Neuronal stem cell (in vitro differentiated cells): ENCODE measurements at regions not wholly inside any gene's neighbourhood (a gene's known extent, or its start where the extent isn't known, plus 50 kb on each side); places are given as distances from the start of the nearest gene placed in this dataset.

ENCODE experiments used
- DNase-seq: peaks from one replicate; pipeline ENCODE4 v3.0.0-alpha.2; 2013; ENCODE audit warnings: low spot score
- H2AFZ ChIP-seq: one replicate; pipeline ENCODE4 v1.6.1; 2013; ENCODE audit warnings: mild to moderate bottlenecking, low read length, inconsistent platforms
- H2AK5ac ChIP-seq: 2 replicates; pipeline ENCODE4 v1.6.1; 2013; ENCODE audit warnings: low read depth, mild to moderate bottlenecking, inconsistent platforms, low read length, moderate library complexity, mixed read lengths
- H2BK120ac ChIP-seq: 2 replicates; pipeline ENCODE4 v1.6.1; 2013; ENCODE audit warnings: low read depth, mild to moderate bottlenecking, inconsistent platforms, low read length, moderate library complexity, mixed read lengths
- H2BK12ac ChIP-seq: one replicate; pipeline ENCODE4 v1.6.1; 2013; ENCODE audit warnings: low read length, inconsistent platforms
- H2BK15ac ChIP-seq: 2 replicates; pipeline ENCODE4 v1.6.1; 2013; ENCODE audit warnings: mild to moderate bottlenecking, low read length, inconsistent platforms, mixed read lengths
- H2BK5ac ChIP-seq: one replicate; pipeline ENCODE4 v1.6.1; 2013; ENCODE audit warnings: inconsistent platforms, mild to moderate bottlenecking, low read length, moderate library complexity
- H3K14ac ChIP-seq: one replicate; pipeline ENCODE4 v1.6.1; 2013; ENCODE audit warnings: low read length, inconsistent platforms
- H3K18ac ChIP-seq: 2 replicates; pipeline ENCODE4 v1.6.1; 2013; ENCODE audit warnings: low read length, inconsistent platforms
- H3K23ac ChIP-seq: 2 replicates; pipeline ENCODE4 v1.6.1; 2013; ENCODE audit warnings: low read depth, mild to moderate bottlenecking, mixed read lengths, low read length, inconsistent platforms; ENCODE audit not compliant: poor library complexity
- H3K27ac ChIP-seq: replicated peaks from 3 replicates; pipeline ENCODE4 v1.5.1; 2013; ENCODE audit warnings: low read length, inconsistent platforms
- H3K27me3 ChIP-seq, 3 experiments: 2 replicates each; pipeline ENCODE4 v1.6.1; 2013; ENCODE audit warnings: low read length in 3 of 3, mild to moderate bottlenecking in 2 of 3, inconsistent platforms in 1 of 3, low read depth in 1 of 3, mixed read lengths in 1 of 3, moderate library complexity in 1 of 3; ENCODE audit not compliant: control insufficient read depth in 3 of 3, insufficient read depth in 3 of 3
- H3K36me3 ChIP-seq, 2 donors: replicated peaks in 1 of 2; 2 replicates each; pipeline ENCODE4 v1.6.1; 2013; ENCODE audit warnings: low read length in 2 of 2; ENCODE audit not compliant: control insufficient read depth in 2 of 2, insufficient read depth in 2 of 2
- H3K4ac ChIP-seq: 2 replicates; pipeline ENCODE4 v1.6.1; 2013; ENCODE audit warnings: inconsistent platforms, mild to moderate bottlenecking, low read length, moderate library complexity
- H3K4me1 ChIP-seq, 2 donors: 1 replicate in 1 of 2; 2 replicates in 1 of 2; pipeline ENCODE4 v1.6.1; 2013; ENCODE audit warnings: low read length in 2 of 2, low read depth in 1 of 2; ENCODE audit not compliant: control insufficient read depth in 2 of 2, insufficient read depth in 1 of 2
- H3K4me2 ChIP-seq: one replicate; pipeline ENCODE4 v1.6.1; 2013; ENCODE audit warnings: mild to moderate bottlenecking, low read length, inconsistent platforms; ENCODE audit not compliant: insufficient read depth, poor library complexity, severe bottlenecking
- H3K4me3 ChIP-seq, 2 donors: 2 replicates each; pipeline ENCODE4 v1.5.1; 2013; ENCODE audit warnings: low read length in 2 of 2, mild to moderate bottlenecking in 2 of 2, inconsistent platforms in 1 of 2, moderate library complexity in 1 of 2
- H3K79me1 ChIP-seq: one replicate; pipeline ENCODE4 v1.6.1; 2013; ENCODE audit warnings: low read depth, mild to moderate bottlenecking, inconsistent platforms, low read length, moderate library complexity
- H3K9ac ChIP-seq: one replicate; pipeline ENCODE4 v1.6.1; 2013; ENCODE audit warnings: mild to moderate bottlenecking, low read depth, low read length, inconsistent platforms; ENCODE audit not compliant: poor library complexity
- H3K9me3 ChIP-seq, 2 donors: replicated peaks in 1 of 2; 2 replicates each; pipeline versions ENCODE3 to v1.6.1; 2013; ENCODE audit warnings: low read length in 2 of 2, mild to moderate bottlenecking in 2 of 2, inconsistent platforms in 1 of 2, low read depth in 1 of 2, mixed read lengths in 1 of 2, moderate library complexity in 1 of 2; ENCODE audit not compliant: control insufficient read depth in 2 of 2, insufficient read depth in 1 of 2
- H4K8ac ChIP-seq: one replicate; pipeline ENCODE4 v1.6.1; 2013; ENCODE audit warnings: low read depth, mild to moderate bottlenecking, inconsistent platforms, low read length, moderate library complexity
- H4K91ac ChIP-seq: one replicate; pipeline ENCODE4 v1.6.1; 2013; ENCODE audit warnings: low read length, low read depth, mild to moderate bottlenecking, inconsistent platforms; ENCODE audit not compliant: poor library complexity
- WGBS, 2 donors: extraction: QIAGEN DNeasy Blood & Tissue Kit; methylation state at CpG; one replicate each; pipeline ENCODE4 v1.1.7; 2013; ENCODE audit warnings: missing lambda C conversion rate in 2 of 2, mixed read lengths in 1 of 2; ENCODE audit not compliant: insufficient read length in 2 of 2, insufficient replicate concordance in 1 of 2; ENCODE audit errors: extremely low coverage in 2 of 2; 5-methylcytosine and 5-hydroxymethylcytosine counted together

GRCh38 chrX:109274806-109275205, 207.1 kb downstream of the GUCY2F start:
- DNase-seq, result no peak
- no peak overlapping the region for H3K23ac ChIP-seq
- no peak overlapping the region for H3K9ac ChIP-seq
- H3K27me3 ChIP-seq, result no peaks in the 10 kb centered on the region
- H3K18ac ChIP-seq, result no peak overlapping the region
- H3K79me1 ChIP-seq, result no peaks in the 10 kb centered on the region
- no peak overlapping the region for H3K4ac ChIP-seq
- no peak overlapping the region for H3K27ac ChIP-seq
- no peak overlapping the region for H2BK120ac ChIP-seq
- H2BK15ac ChIP-seq, result no peak overlapping the region
- H3K9me3 ChIP-seq, result no peaks in the 10 kb centered on the region
- H3K4me3 ChIP-seq, result no peak overlapping the region
- no peak overlapping the region for H4K91ac ChIP-seq
- no CpG with 5 or more reads among the region's 3 CpGs for WGBS, 2 donors
- no peak overlapping the region for H3K4me2 ChIP-seq
- no peak overlapping the region for H2BK12ac ChIP-seq
- H2AK5ac ChIP-seq, result no peak overlapping the region
- no peak overlapping the region for H2AFZ ChIP-seq
- H3K4me1 ChIP-seq, result no peaks in the 10 kb centered on the region
- no peak overlapping the region for H2BK5ac ChIP-seq
- no peaks in the 10 kb centered on the region for H3K36me3 ChIP-seq
- no peak overlapping the region for H4K8ac ChIP-seq
- no peak overlapping the region for H3K14ac ChIP-seq

- H4K91ac ChIP-seq, result no peak overlapping the region
- H3K9me3 ChIP-seq, result no peaks in the 10 kb centered on the region
- no peaks in the 10 kb centered on the region for H3K36me3 ChIP-seq
- H3K4ac ChIP-seq, result no peak overlapping the region
- no peak overlapping the region for H3K9ac ChIP-seq
- no CpG with 5 or more reads among the region's 2 CpGs for WGBS, 2 donors
- H2BK5ac ChIP-seq, result no peak overlapping the region
- no peak overlapping the region for H2BK12ac ChIP-seq
- H4K8ac ChIP-seq, result no peak overlapping the region
- H3K79me1 ChIP-seq, result no peaks in the 10 kb centered on the region
- no peak overlapping the region for H3K4me3 ChIP-seq
- no peak overlapping the region for H3K27ac ChIP-seq
- no peak overlapping the region for H2BK15ac ChIP-seq
- H2AK5ac ChIP-seq, result no peak overlapping the region
- H3K14ac ChIP-seq, result no peak overlapping the region
- no peak for DNase-seq
- H3K4me1 ChIP-seq, result no peaks in the 10 kb centered on the region
- H2AFZ ChIP-seq, result no peak overlapping the region
- no peaks in the 10 kb centered on the region for H3K27me3 ChIP-seq
- no peak overlapping the region for H3K4me2 ChIP-seq
- H3K18ac ChIP-seq, result no peak overlapping the region
- H2BK120ac ChIP-seq, result no peak overlapping the region
- H3K23ac ChIP-seq, result no peak overlapping the region
These were observed 211.1 kb downstream of the GUCY2F start for GRCh38 chrX:109270580-109271484.

GRCh38 chrX:109268340-109268739, 213.5 kb downstream of the GUCY2F start:
- H3K23ac ChIP-seq, result no peak overlapping the region
- no peaks in the 10 kb centered on the region for H3K9me3 ChIP-seq
- no peaks in the 10 kb centered on the region for H3K27me3 ChIP-seq
- no peak overlapping the region for H2BK12ac ChIP-seq
- H3K36me3 ChIP-seq, result no peaks in the 10 kb centered on the region
- no peak overlapping the region for H3K4me2 ChIP-seq
- DNase-seq, result no peak
- H2AFZ ChIP-seq, result no peak overlapping the region
- H2AK5ac ChIP-seq, result no peak overlapping the region
- no peak overlapping the region for H2BK120ac ChIP-seq
- H3K4me3 ChIP-seq, result no peak overlapping the region
- H3K18ac ChIP-seq, result no peak overlapping the region
- no peak overlapping the region for H3K27ac ChIP-seq
- no peak overlapping the region for H3K9ac ChIP-seq
- no peak overlapping the region for H2BK5ac ChIP-seq
- H4K8ac ChIP-seq, result no peak overlapping the region
- no peaks in the 10 kb centered on the region for H3K79me1 ChIP-seq
- no peak overlapping the region for H4K91ac ChIP-seq
- H3K14ac ChIP-seq, result no peak overlapping the region
- H3K4ac ChIP-seq, result no peak overlapping the region
- H3K4me1 ChIP-seq, result no peaks in the 10 kb centered on the region
- no peak overlapping the region for H2BK15ac ChIP-seq

GRCh38 chrX:109266034-109266433, 215.9 kb downstream of the GUCY2F start:
- H4K91ac ChIP-seq, result no peak overlapping the region
- H3K9me3 ChIP-seq, result no peaks in the 10 kb centered on the region
- H3K23ac ChIP-seq, result no peak overlapping the region
- no peak overlapping the region for H3K9ac ChIP-seq
- no peak overlapping the region for H2BK12ac ChIP-seq
- no peak overlapping the region for H2BK15ac ChIP-seq
- no peaks in the 10 kb centered on the region for H3K36me3 ChIP-seq
- no peak overlapping the region for H3K4ac ChIP-seq
- no peak overlapping the region for H2BK5ac ChIP-seq
- H3K4me3 ChIP-seq, result no peak overlapping the region
- no peak overlapping the region for H3K27ac ChIP-seq
- H3K14ac ChIP-seq, result no peak overlapping the region
- no peaks in the 10 kb centered on the region for H3K79me1 ChIP-seq
- H3K4me2 ChIP-seq, result no peak overlapping the region
- no peak overlapping the region for H2AK5ac ChIP-seq
- no peaks in the 10 kb centered on the region for H3K4me1 ChIP-seq
- no peak for DNase-seq
- no peak overlapping the region for H4K8ac ChIP-seq
- H2BK120ac ChIP-seq, result no peak overlapping the region
- no peak overlapping the region for H2AFZ ChIP-seq
- H3K18ac ChIP-seq, result no peak overlapping the region
- peaks cover 0 to 2% (median 0%) of the 10 kb centered on the region in 3 experiments for H3K27me3 ChIP-seq
